Nephron (organoid): ENCODE measurements at regions not wholly inside any gene's neighbourhood (a gene's known extent, or its start where the extent isn't known, plus 50 kb on each side); places are given as distances from the start of the nearest gene placed in this dataset.

Experiments used
- H3K27ac Mint-ChIP-seq, 3 experiments: 2 replicates each; pipeline ENCODE4 v1.8.0; 2020; ENCODE audit warnings: mixed read lengths in 3 of 3, mild to moderate bottlenecking in 2 of 3, moderate library complexity in 1 of 3
- H3K27me3 Mint-ChIP-seq: 2 replicates; pipeline ENCODE4 v1.8.0; 2021; ENCODE audit warnings: low read depth, mild to moderate bottlenecking, moderate library complexity, mixed read lengths
- H3K36me3 Mint-ChIP-seq: 2 replicates; pipeline ENCODE4 v1.8.0; 2020; ENCODE audit warnings: low read depth, mixed read lengths
- H3K4me1 Mint-ChIP-seq: 2 replicates; pipeline ENCODE4 v1.8.0; 2020; ENCODE audit warnings: mixed read lengths
- H3K4me3 Mint-ChIP-seq, 3 experiments: 2 replicates each; pipeline ENCODE4 v1.8.0; 2020; ENCODE audit warnings: mild to moderate bottlenecking in 3 of 3, mixed read lengths in 3 of 3, moderate library complexity in 2 of 3
- H3K9me3 Mint-ChIP-seq: 2 replicates; pipeline ENCODE4 v1.8.0; 2020; ENCODE audit warnings: mixed read lengths
- TF ChIP-seq, protein P1 (sequence below), 3 experiments: fragments of 200-600 bp; sonication (generic); IDR thresholded peaks; one replicate each; pipeline ENCODE4 v1.5.0; 2021; ENCODE audit warnings: antibody characterized with exemption in 3 of 3; ENCODE audit not compliant: unreplicated experiment in 3 of 3

DNA sequence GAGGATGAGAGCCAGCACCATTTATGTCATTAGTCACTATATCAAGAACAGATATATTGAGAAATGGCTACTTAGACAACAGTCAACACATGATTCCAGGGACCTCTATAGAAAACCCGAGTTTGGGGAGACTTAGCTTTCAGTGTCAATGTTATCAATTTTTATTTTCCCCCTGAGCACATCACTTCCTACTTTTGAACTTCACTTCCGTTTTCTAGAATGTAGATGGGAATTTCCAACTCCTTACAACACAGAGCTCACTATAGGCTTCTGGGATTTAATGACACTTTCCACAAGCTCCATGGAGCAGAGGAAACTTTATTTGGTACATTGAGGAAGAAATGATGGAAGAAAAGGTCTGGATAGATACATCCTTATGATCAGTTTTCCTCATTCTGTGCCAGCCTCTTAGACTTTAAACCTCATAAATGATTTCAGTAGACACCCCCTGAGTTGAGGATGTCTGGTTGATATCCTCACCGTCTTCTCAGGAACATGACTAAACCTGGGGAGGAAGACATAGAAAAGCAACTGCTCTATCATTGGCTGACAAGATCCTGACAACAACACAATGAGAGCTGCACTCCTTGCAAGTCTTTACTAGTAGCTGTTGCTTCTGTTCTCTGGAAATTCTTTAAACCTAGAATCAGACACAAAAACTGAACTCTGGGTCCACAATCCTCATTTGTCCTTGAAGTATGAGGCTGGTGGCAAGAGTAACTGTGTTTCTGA is 449.4 kb upstream of the OR4E1 start:
- Mint-ChIP-seq H3K9me3 (no peaks in the 10 kb centered on the region), H3K36me3 (no peaks in the 10 kb centered on the region), H3K4me3 (no peak overlapping the region), H3K27ac (no peak overlapping the region), H3K27me3 (peaks cover 4% of the 10 kb centered on the region), H3K4me1 (peaks cover 4% of the 10 kb centered on the region)
- TF ChIP-seq, protein P1, sequence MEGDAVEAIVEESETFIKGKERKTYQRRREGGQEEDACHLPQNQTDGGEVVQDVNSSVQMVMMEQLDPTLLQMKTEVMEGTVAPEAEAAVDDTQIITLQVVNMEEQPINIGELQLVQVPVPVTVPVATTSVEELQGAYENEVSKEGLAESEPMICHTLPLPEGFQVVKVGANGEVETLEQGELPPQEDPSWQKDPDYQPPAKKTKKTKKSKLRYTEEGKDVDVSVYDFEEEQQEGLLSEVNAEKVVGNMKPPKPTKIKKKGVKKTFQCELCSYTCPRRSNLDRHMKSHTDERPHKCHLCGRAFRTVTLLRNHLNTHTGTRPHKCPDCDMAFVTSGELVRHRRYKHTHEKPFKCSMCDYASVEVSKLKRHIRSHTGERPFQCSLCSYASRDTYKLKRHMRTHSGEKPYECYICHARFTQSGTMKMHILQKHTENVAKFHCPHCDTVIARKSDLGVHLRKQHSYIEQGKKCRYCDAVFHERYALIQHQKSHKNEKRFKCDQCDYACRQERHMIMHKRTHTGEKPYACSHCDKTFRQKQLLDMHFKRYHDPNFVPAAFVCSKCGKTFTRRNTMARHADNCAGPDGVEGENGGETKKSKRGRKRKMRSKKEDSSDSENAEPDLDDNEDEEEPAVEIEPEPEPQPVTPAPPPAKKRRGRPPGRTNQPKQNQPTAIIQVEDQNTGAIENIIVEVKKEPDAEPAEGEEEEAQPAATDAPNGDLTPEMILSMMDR (IDR thresholded peaks at IDR 0.05; ENCODE audit: unreplicated experiment in 3 of 3): no peak

DNA sequence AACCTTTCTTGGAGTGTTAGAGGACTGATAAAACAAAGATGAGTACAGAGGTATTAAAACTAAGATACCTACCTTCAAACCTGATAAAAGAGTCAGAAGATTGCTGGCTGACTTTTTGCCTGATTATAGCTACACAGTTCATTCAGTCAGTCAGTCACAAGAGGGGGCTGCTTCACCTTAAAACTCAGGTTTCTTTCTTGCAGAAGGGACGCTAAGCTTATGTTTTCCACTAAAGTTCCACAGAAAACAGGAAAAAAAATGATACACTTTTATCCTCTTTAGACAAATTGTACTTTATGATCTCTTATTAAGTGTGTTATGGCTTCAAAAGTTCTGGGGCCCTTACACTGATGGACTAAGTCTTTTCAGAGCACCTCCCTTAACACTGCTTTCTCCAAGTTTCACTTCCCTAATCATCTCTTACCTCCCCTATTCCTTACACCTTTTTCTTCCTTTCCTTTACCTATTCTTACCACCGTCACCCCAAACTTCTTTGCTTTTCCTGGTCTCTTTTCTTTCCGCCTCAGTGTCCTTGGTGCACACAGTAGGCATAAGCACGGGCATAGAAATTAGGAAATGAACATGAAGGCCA is 448.7 kb upstream of the OR4E1 start:
- no peaks in the 10 kb centered on the region for H3K9me3 Mint-ChIP-seq
- no peak overlapping the region for H3K4me3 Mint-ChIP-seq
- no peak overlapping the region for H3K27ac Mint-ChIP-seq
- H3K4me1 Mint-ChIP-seq: peaks cover 4% of the 10 kb centered on the region
- H3K27me3 Mint-ChIP-seq: peaks cover 5% of the 10 kb centered on the region
- TF ChIP-seq, protein P1 (IDR thresholded peaks at IDR 0.05; ENCODE audit: unreplicated experiment in 3 of 3): peak in 2 of 3 experiments; percentile 22 to 39
- H3K36me3 Mint-ChIP-seq: no peaks in the 10 kb centered on the region

DNA sequence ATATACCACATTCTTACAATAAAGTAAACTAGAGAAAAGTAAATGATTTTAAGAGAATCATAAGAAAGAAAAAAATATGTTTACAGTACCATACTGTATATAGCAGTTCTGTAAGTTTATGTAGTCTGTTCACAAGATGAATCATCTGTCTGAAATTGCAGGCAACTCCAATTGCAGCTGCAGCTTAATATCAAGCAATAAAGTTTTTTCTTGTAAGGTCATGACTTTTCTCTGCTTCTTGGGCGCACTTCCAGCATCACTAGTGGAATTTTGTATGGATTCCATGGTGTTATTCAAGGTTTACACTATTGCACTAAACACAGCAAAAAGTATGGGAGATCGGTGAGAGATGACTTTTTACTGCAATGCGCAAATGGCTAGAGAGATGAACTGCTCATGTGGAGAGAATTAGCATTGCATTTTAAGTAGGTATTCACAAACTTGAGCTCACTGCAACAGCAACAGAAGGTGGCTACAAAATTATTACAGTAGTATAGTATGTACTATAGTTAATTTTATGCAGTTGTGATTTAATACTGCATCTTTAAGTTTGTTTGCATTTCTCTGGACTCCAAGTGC is 445.4 kb upstream of the OR4E1 start:
- no peaks in the 10 kb centered on the region for H3K36me3 Mint-ChIP-seq
- H3K4me3 Mint-ChIP-seq: no peak overlapping the region
- no peaks in the 10 kb centered on the region for H3K9me3 Mint-ChIP-seq
- TF ChIP-seq, protein P1 (IDR thresholded peaks at IDR 0.05; ENCODE audit: unreplicated experiment in 3 of 3): no peak
- peaks cover 4% of the 10 kb centered on the region for H3K4me1 Mint-ChIP-seq
- peaks cover 5% of the 10 kb centered on the region for H3K27me3 Mint-ChIP-seq
- no peak overlapping the region for H3K27ac Mint-ChIP-seq

DNA sequence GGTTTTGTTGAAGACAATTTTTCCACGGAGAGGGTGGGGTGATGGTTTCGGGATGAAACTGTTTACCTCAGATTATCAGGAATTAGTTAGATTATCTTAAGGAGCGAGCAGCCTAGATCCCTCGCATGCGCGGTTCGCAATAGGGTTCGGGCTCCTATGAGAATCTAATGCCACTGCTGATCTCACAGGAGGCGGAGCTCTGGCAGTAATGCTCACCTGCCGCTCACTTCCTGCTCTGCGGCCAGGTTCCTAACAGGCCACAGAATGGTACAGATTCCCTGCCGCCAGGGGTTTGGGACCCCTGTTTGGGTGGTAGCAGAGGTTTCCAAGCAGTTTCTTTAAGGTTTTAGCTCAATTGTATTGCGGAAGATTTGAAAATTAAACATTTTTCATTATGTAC is 439.8 kb upstream of the OR4E1 start:
- H3K27me3 Mint-ChIP-seq: peaks cover 5% of the 10 kb centered on the region
- no peaks in the 10 kb centered on the region for H3K4me1 Mint-ChIP-seq
- no peaks in the 10 kb centered on the region for H3K36me3 Mint-ChIP-seq
- no peak overlapping the region for H3K27ac Mint-ChIP-seq
- TF ChIP-seq, protein P1 (IDR thresholded peaks at IDR 0.05; ENCODE audit: unreplicated experiment in 3 of 3): no peak
- no peaks in the 10 kb centered on the region for H3K9me3 Mint-ChIP-seq
- H3K4me3 Mint-ChIP-seq: no peak overlapping the region

DNA sequence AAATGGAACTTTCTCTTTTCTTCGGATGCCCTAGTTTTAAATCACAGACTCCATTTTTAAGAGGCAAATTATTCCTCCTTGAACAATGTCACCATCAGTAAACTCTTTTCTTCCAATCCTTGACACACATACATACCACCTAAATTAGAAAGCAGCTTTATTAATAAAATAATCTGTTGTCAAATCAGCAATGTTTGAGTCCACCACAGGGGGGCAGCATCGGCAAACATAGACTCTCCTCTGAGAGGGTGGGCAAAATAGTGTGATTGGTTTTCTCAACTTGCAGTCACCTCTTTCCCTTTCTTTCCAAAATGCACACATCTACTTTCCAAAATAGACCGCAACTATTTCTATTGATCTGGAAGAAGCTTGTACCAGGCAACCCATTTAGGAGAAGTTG is 438.4 kb upstream of the OR4E1 start:
- H3K4me3 Mint-ChIP-seq: no peak overlapping the region
- no peaks in the 10 kb centered on the region for H3K27me3 Mint-ChIP-seq
- no peaks in the 10 kb centered on the region for H3K36me3 Mint-ChIP-seq
- H3K4me1 Mint-ChIP-seq: no peaks in the 10 kb centered on the region
- TF ChIP-seq, protein P1 (IDR thresholded peaks at IDR 0.05; ENCODE audit: unreplicated experiment in 3 of 3): peak in 2 of 3 experiments; percentile 20 to 42
- no peaks in the 10 kb centered on the region for H3K9me3 Mint-ChIP-seq
- H3K27ac Mint-ChIP-seq: no peak overlapping the region
